Sigmoid colon (tissue), 4 donors: ENCODE measurements at regions not wholly inside any gene's neighbourhood (a gene's known extent, or its start where the extent isn't known, plus 50 kb on each side); places are given as distances from the start of the nearest gene placed in this dataset.

Experiments used
- CTCF ChIP-seq, 4 experiments: fragments of 450-650 bp in 3 of 4; fragments of 200-600 bp in 1 of 4; IDR thresholded peaks; one replicate each; pipeline ENCODE4 v1.5.1; 2016 to 2019; ENCODE audit warnings: antibody characterized with exemption in 4 of 4, mild to moderate bottlenecking in 3 of 4, moderate library complexity in 2 of 4
- EP300 ChIP-seq, 4 donors: sonication (generic); formaldehyde crosslinking; IDR thresholded peaks; one replicate each; pipeline ENCODE4 v1.6.1; 2017; ENCODE audit warnings: antibody characterized with exemption in 4 of 4
- POLR2A ChIP-seq, 2 donors: fragments of 450-650 bp; IDR thresholded peaks; one replicate each; pipeline ENCODE4 v1.6.1; 2016; ENCODE audit warnings: antibody characterized with exemption in 2 of 2, mild to moderate bottlenecking in 2 of 2, moderate library complexity in 2 of 2

- no peak for TF ChIP-seq CTCF (IDR thresholded peaks at IDR 0.05)
- TF ChIP-seq EP300 (IDR thresholded peaks at IDR 0.05) = no peak
- no peak for TF ChIP-seq POLR2A (IDR thresholded peaks at IDR 0.05)
These were observed 166.8 kb upstream of the TOX3 start for GRCh38 chr16:52713740-52714139.
